ENCODE measurements at regions not wholly inside any gene's neighbourhood (a gene's known extent, or its start where the extent isn't known, plus 50 kb on each side); places are given as distances from the start of the nearest gene placed in this dataset.

DNA sequence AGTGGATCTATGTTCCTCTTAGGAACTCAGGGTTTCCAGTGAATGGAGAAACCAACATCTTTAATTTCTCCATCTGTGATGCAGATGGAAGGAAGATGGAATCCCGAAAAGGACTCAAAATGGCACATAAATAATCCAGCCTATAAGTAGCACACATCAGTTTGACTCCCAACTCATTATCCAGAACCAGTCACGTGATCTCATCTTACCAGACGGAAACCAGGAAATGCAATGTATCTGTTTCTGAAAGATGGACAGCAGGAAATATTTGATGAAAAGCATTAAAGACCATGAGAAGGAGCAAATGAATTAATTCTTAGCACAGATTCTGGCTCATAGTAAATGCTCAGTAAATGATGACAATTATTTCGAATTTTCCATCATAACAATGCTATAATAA lies 443.1 kb upstream of the FMR1 start:
- Histone ChIP-seq H3K4me3 (ENCODE audit: low read length) (no peak overlapping the region), H3K27me3 (replicated peaks; ENCODE audit: insufficient read depth, low read length) (no peaks in the 10 kb centered on the region), H3K36me3 (replicated peaks; ENCODE audit: insufficient read depth, low read length) (no peaks in the 10 kb centered on the region), H3K9ac (ENCODE audit: low read length) (no peak overlapping the region), H3K4me2 (ENCODE audit: low read depth, low read length) (no peak overlapping the region), H3K4me1 (ENCODE audit: low read length) (no peaks in the 10 kb centered on the region), H3K9me2 (replicated peaks; ENCODE audit: insufficient read depth, low read length) (no peaks in the 10 kb centered on the region), H4K20me1 (ENCODE audit: insufficient read depth, low read length) (no peaks in the 10 kb centered on the region), H3K9me3 (replicated peaks; ENCODE audit: insufficient read depth, low read length) (no peaks in the 10 kb centered on the region), H3F3A (ENCODE audit: insufficient read depth, low read length) (no peaks in the 10 kb centered on the region), H3K79me2 (ENCODE audit: low read length) (no peaks in the 10 kb centered on the region), H2AFZ (ENCODE audit: low read length) (no peak overlapping the region), H3K27ac (ENCODE audit: low read length) (no peak overlapping the region)
- TF ChIP-seq, protein P1, sequence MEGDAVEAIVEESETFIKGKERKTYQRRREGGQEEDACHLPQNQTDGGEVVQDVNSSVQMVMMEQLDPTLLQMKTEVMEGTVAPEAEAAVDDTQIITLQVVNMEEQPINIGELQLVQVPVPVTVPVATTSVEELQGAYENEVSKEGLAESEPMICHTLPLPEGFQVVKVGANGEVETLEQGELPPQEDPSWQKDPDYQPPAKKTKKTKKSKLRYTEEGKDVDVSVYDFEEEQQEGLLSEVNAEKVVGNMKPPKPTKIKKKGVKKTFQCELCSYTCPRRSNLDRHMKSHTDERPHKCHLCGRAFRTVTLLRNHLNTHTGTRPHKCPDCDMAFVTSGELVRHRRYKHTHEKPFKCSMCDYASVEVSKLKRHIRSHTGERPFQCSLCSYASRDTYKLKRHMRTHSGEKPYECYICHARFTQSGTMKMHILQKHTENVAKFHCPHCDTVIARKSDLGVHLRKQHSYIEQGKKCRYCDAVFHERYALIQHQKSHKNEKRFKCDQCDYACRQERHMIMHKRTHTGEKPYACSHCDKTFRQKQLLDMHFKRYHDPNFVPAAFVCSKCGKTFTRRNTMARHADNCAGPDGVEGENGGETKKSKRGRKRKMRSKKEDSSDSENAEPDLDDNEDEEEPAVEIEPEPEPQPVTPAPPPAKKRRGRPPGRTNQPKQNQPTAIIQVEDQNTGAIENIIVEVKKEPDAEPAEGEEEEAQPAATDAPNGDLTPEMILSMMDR (IDR thresholded peaks at IDR 0.05; ENCODE audit: low read length): no peak
- TF ChIP-seq EZH2phosphoT487 (IDR thresholded peaks at IDR 0.05; ENCODE audit: low read length): no peak
- no peak for DNase-seq

DNA sequence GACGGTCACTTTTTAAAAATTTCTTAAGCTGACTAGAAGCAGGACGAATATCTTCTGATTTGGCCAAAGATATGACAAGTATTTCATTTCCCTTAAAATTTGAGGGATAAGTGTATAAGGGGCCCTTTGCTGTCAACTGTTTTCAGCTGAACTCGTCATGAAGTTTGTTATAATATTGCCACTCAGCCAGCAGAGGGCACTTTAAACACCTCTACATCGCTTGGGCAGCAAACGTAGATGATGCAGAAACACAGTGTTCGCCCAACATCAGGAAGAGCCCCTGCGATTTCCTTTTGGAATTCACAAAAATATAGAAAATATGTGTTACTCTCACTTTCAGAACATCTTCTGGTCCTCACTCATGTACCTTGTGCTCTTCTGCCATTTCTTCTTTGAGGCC lies 435.7 kb upstream of the FMR1 start:
- H3K4me2 ChIP-seq (ENCODE audit: low read depth, low read length): no peak overlapping the region

DNA sequence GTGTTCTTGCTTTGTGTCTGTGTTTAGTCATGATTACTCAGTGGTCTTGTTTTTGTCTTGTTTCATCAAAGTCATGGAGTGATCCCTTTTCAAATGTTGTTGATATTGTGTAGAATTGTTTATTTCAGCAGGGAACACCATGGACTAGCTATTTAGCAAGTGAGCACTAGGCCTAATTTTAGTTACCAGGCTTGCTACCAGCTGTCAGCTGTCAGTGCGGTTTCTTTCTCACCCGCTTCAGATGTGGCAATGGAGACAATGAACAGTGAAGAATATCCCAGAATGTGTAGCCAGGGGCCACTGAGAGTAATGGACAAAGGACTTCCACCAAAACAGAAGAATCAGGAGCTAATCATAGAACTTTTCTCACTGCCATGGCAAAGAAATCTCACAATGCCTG lies 432.8 kb upstream of the FMR1 start:
- Histone ChIP-seq H4K20me1 (ENCODE audit: insufficient read depth, low read length) (no peaks in the 10 kb centered on the region), H3K9me3 (replicated peaks; ENCODE audit: insufficient read depth, low read length) (no peaks in the 10 kb centered on the region), H3K27ac (ENCODE audit: low read length) (no peak overlapping the region), H3K4me1 (ENCODE audit: low read length) (no peaks in the 10 kb centered on the region), H3K9me2 (replicated peaks; ENCODE audit: insufficient read depth, low read length) (no peaks in the 10 kb centered on the region), H3K27me3 (replicated peaks; ENCODE audit: insufficient read depth, low read length) (no peaks in the 10 kb centered on the region), H2AFZ (ENCODE audit: low read length) (no peak overlapping the region), H3K79me2 (ENCODE audit: low read length) (no peaks in the 10 kb centered on the region), H3K36me3 (replicated peaks; ENCODE audit: insufficient read depth, low read length) (no peaks in the 10 kb centered on the region), H3K4me2 (ENCODE audit: low read depth, low read length) (no peak overlapping the region), H3K9ac (ENCODE audit: low read length) (no peak overlapping the region), H3F3A (ENCODE audit: insufficient read depth, low read length) (no peaks in the 10 kb centered on the region), H3K4me3 (ENCODE audit: low read length) (no peak overlapping the region)
- no peak for TF ChIP-seq EZH2phosphoT487 (IDR thresholded peaks at IDR 0.05; ENCODE audit: low read length)
- TF ChIP-seq EZH2 (optimal IDR thresholded peaks at IDR 0.05; ENCODE audit: low read depth, low read length): no peak
- TF ChIP-seq, protein P1 (IDR thresholded peaks at IDR 0.05; ENCODE audit: low read length): no peak
- DNase-seq: no peak

More for the DNA sequence above, 435.7 kb upstream of the FMR1 start:
- DNase-seq: peak; percentile 22
- H3K9me2 ChIP-seq (replicated peaks; ENCODE audit: insufficient read depth, low read length): no peaks in the 10 kb centered on the region
- no peaks in the 10 kb centered on the region for H3K9me3 ChIP-seq (replicated peaks; ENCODE audit: insufficient read depth, low read length)
- TF ChIP-seq EZH2phosphoT487 (IDR thresholded peaks at IDR 0.05; ENCODE audit: low read length): no peak
- TF ChIP-seq, protein P1 (IDR thresholded peaks at IDR 0.05; ENCODE audit: low read length): peak; percentile 36
- H3K79me2 ChIP-seq (ENCODE audit: low read length): no peaks in the 10 kb centered on the region
- H3K4me1 ChIP-seq (ENCODE audit: low read length): no peaks in the 10 kb centered on the region
- H3F3A ChIP-seq (ENCODE audit: insufficient read depth, low read length): no peaks in the 10 kb centered on the region
- H3K4me3 ChIP-seq (ENCODE audit: low read length): no peak overlapping the region
- H3K9ac ChIP-seq (ENCODE audit: low read length): no peak overlapping the region
- no peaks in the 10 kb centered on the region for H4K20me1 ChIP-seq (ENCODE audit: insufficient read depth, low read length)
- H3K27me3 ChIP-seq (replicated peaks; ENCODE audit: insufficient read depth, low read length): no peaks in the 10 kb centered on the region
- no peaks in the 10 kb centered on the region for H3K36me3 ChIP-seq (replicated peaks; ENCODE audit: insufficient read depth, low read length)
- no peak overlapping the region for H3K27ac ChIP-seq (ENCODE audit: low read length)
- H2AFZ ChIP-seq (ENCODE audit: low read length): no peak overlapping the region

Measured in MM.1S (cell line).